ENCODE measurements at regions not wholly inside any gene's neighbourhood (a gene's known extent, or its start where the extent isn't known, plus 50 kb on each side); places are given as distances from the start of the nearest gene placed in this dataset.
A peak's percentile ranks its signal among the peaks of the same experiment; 100 is the strongest.

- Histone ChIP-seq H3K36me3 (ENCODE audit: control insufficient read depth in 2 of 2, extremely low read depth in 1 of 2, insufficient read depth in 2 of 2, low read length in 2 of 2) (no peaks in the 10 kb centered on the region), H3K79me2 (ENCODE audit: control insufficient read depth, insufficient read depth, low read length) (no peaks in the 10 kb centered on the region), H3K9me1 (ENCODE audit: control insufficient read depth, extremely low read depth, insufficient read depth, low read length) (no peaks in the 10 kb centered on the region), H2AFZ (ENCODE audit: control insufficient read depth, low read length) (no peak overlapping the region), H4K20me1 (ENCODE audit: control insufficient read depth, extremely low read depth, insufficient read depth, low read length) (no peaks in the 10 kb centered on the region), H3K27me3 (ENCODE audit: control insufficient read depth, extremely low read depth, insufficient read depth, low read length) (no peaks in the 10 kb centered on the region), H3K27ac (ENCODE audit: control insufficient read depth, insufficient read depth, low read length) (no peak overlapping the region), H3K4me1 (ENCODE audit: control insufficient read depth, extremely low read depth, insufficient read depth, low read length) (peaks cover 3% of the 10 kb centered on the region), H3K4me2 (ENCODE audit: control insufficient read depth, extremely low read depth, insufficient read depth, low read depth, low read length) (no peak overlapping the region), H3K9me3 (ENCODE audit: control insufficient read depth, low read depth, low read length) (no peaks in the 10 kb centered on the region), H3K9ac (ENCODE audit: control insufficient read depth, extremely low read depth, insufficient read depth, low read length) (no peak overlapping the region), H3K4me3 (ENCODE audit: control insufficient read depth in 2 of 3, extremely low read depth in 1 of 3, insufficient read depth in 2 of 3, low read depth in 1 of 3, low read length in 3 of 3) (no peak overlapping the region)
- dilution Hi-C loops (cut with MboI; ENCODE audit: extremely low pct_ligation_motif_present, low sequenced_read_pairs) = no loop called here
- DNase-seq (ENCODE audit: low read depth, low spot score) (peak; percentile 25), FAIRE-seq (peak; percentile 23)
- TF ChIP-seq CTCF (optimal IDR thresholded peaks at IDR 0.05 in 1 of 3, IDR thresholded peaks at IDR 0.05 in 1 of 3, conservative IDR thresholded peaks at IDR 0.05 in 1 of 3; ENCODE audit: extremely low read depth in 1 of 3, insufficient read depth in 2 of 3, low read length in 3 of 3) = no peak
- TF ChIP-seq EZH2 (IDR thresholded peaks at IDR 0.05; ENCODE audit: low read length) = no peak
Measured at GRCh38 chr1:96309783-96310182, 411.8 kb upstream of the PTBP2 start.

- dilution Hi-C loops (cut with MboI; ENCODE audit: extremely low pct_ligation_motif_present, low sequenced_read_pairs) = no loop called here
- H3K9me1 ChIP-seq (ENCODE audit: control insufficient read depth, extremely low read depth, insufficient read depth, low read length) = no peaks in the 10 kb centered on the region
- no peak overlapping the region for H2AFZ ChIP-seq (ENCODE audit: control insufficient read depth, low read length)
- no peaks in the 10 kb centered on the region for H3K9me3 ChIP-seq (ENCODE audit: control insufficient read depth, low read depth, low read length)
- FAIRE-seq (no peak), DNase-seq (ENCODE audit: low read depth, low spot score) (no peak)
- no peaks in the 10 kb centered on the region for H4K20me1 ChIP-seq (ENCODE audit: control insufficient read depth, extremely low read depth, insufficient read depth, low read length)
- H3K4me2 ChIP-seq (ENCODE audit: control insufficient read depth, extremely low read depth, insufficient read depth, low read depth, low read length) = no peak overlapping the region
- no peak overlapping the region for H3K27ac ChIP-seq (ENCODE audit: control insufficient read depth, insufficient read depth, low read length)
- H3K4me1 ChIP-seq (ENCODE audit: control insufficient read depth, extremely low read depth, insufficient read depth, low read length) = no peaks in the 10 kb centered on the region
- TF ChIP-seq CTCF (optimal IDR thresholded peaks at IDR 0.05 in 1 of 3, IDR thresholded peaks at IDR 0.05 in 1 of 3, conservative IDR thresholded peaks at IDR 0.05 in 1 of 3; ENCODE audit: extremely low read depth in 1 of 3, insufficient read depth in 2 of 3, low read length in 3 of 3) = no peak
- TF ChIP-seq EZH2 (IDR thresholded peaks at IDR 0.05; ENCODE audit: low read length) = no peak
- H3K4me3 ChIP-seq (ENCODE audit: control insufficient read depth in 2 of 3, extremely low read depth in 1 of 3, insufficient read depth in 2 of 3, low read depth in 1 of 3, low read length in 3 of 3) = no peak overlapping the region
- no peak overlapping the region for H3K9ac ChIP-seq (ENCODE audit: control insufficient read depth, extremely low read depth, insufficient read depth, low read length)
- no peaks in the 10 kb centered on the region for H3K36me3 ChIP-seq (ENCODE audit: control insufficient read depth in 2 of 2, extremely low read depth in 1 of 2, insufficient read depth in 2 of 2, low read length in 2 of 2)
- H3K79me2 ChIP-seq (ENCODE audit: control insufficient read depth, insufficient read depth, low read length) = no peaks in the 10 kb centered on the region
- H3K27me3 ChIP-seq (ENCODE audit: control insufficient read depth, extremely low read depth, insufficient read depth, low read length) = no peaks in the 10 kb centered on the region
Measured at GRCh38 chr1:96313216-96313615, 408.4 kb upstream of the PTBP2 start.

Data from keratinocyte (primary cell).